ENCODE measurements at regions not wholly inside any gene's neighbourhood (a gene's known extent, or its start where the extent isn't known, plus 50 kb on each side); places are given as distances from the start of the nearest gene placed in this dataset.

DNA sequence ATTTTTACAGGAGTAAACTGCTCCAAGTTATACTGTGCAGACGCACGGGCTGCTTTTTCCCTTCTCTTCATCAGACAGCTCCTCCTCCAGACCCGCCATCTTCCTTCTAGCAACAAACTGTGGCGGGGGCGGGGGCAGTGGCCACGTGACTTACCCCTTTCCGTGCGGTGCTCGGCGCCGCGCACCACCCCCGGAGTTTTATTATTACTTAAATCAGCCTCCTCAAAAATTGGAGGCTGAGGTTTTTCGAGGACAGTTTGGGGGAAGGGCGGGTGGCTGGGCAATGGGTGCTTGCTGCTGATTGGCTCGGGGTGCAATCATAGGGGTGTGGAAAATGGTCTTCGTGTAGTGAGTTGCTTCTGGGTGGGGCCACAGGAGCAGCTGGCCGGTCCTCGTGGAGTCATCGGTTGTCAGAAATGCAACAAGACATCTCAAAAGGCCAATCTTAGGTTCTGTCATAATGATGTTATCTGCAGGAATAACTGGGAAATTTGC, 77.1 kb upstream of the MFGE8 start:
- peak overlapping the region; percentile 76 to 87; a peak in 5 of 6 replicates for H3K27ac ChIP-seq
- DNase-seq (ENCODE audit: low read depth in 1 of 2, low spot score in 1 of 2), result peak in 1 of 2 experiments; percentile 62
- CTCF ChIA-PET, result interaction anchor here (0.8 to 32.0 kb wide), 7 partner anchors 8 to 84 kb away, joined by 3 to 851 read pairs (median 9); partner anchors contain the start of genes HAPLN3 and MFGE8

GRCh38 chr15:88992216-88992615, 79.0 kb upstream of the MFGE8 start:
- ATAC-seq (no peak), FAIRE-seq (no peak), DNase-seq (ENCODE audit: low read depth in 1 of 2, low spot score in 1 of 2) (no peak)
- CTCF ChIA-PET, result interaction anchor here (1.1 to 32.0 kb wide), 5 partner anchors 10 to 180 kb away, joined by 3 to 851 read pairs (median 22); partner anchors contain the start of genes HAPLN3 and MFGE8
- Histone ChIP-seq H3K4me1 (peaks cover 61% of the 10 kb centered on the region), H3K9me3 (no peaks in the 10 kb centered on the region), H3K4me3 (no peak overlapping the region), H3K27ac (peak overlapping the region in 1 of 2 experiments; percentile 87; a peak in 3 of 6 replicates), H3K4me2 (no peak overlapping the region)
- TF ChIP-seq, protein P1, sequence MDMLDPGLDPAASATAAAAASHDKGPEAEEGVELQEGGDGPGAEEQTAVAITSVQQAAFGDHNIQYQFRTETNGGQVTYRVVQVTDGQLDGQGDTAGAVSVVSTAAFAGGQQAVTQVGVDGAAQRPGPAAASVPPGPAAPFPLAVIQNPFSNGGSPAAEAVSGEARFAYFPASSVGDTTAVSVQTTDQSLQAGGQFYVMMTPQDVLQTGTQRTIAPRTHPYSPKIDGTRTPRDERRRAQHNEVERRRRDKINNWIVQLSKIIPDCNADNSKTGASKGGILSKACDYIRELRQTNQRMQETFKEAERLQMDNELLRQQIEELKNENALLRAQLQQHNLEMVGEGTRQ (IDR thresholded peaks at IDR 0.05), result no peak
- TF ChIP-seq, protein P2, sequence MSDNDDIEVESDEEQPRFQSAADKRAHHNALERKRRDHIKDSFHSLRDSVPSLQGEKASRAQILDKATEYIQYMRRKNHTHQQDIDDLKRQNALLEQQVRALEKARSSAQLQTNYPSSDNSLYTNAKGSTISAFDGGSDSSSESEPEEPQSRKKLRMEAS (IDR thresholded peaks at IDR 0.05), result no peak
- TF ChIP-seq RFX5 (IDR thresholded peaks at IDR 0.05) (no peak), GATA3 (IDR thresholded peaks at IDR 0.05; ENCODE audit: borderline replicate concordance) (no peak), HDAC2 (IDR thresholded peaks at IDR 0.05) (no peak), HOXB13 (CRISPR knock-in tag; IDR thresholded peaks at IDR 0.05; ENCODE audit: low read depth) (no peak), FOXS1 (CRISPR knock-in tag; IDR thresholded peaks at IDR 0.05) (no peak), CBX2 (IDR thresholded peaks at IDR 0.05; ENCODE audit: borderline replicate concordance, low read depth) (no peak), RAD21 (conservative IDR thresholded peaks at IDR 0.05 in 1 of 2, IDR thresholded peaks at IDR 0.05 in 1 of 2) (no peak), ATOH8 (CRISPR knock-in tag; IDR thresholded peaks at IDR 0.05; ENCODE audit: low read depth) (no peak), RCOR1 (IDR thresholded peaks at IDR 0.05; ENCODE audit: low read depth, low read length) (no peak), REST (IDR thresholded peaks at IDR 0.05) (no peak), ZC3H11A (IDR thresholded peaks at IDR 0.05) (no peak)
- WGBS (ENCODE audit: missing lambda C conversion rate), result 85% methylated on average over 3 of the region's 3 CpGs
- POLR2A ChIA-PET, result interaction anchor here (0.5 to 1.2 kb wide), 2 partner anchors 9 to 10 kb away, joined by 3 read pairs; no protein-coding TSS in a partner anchor

More for the DNA sequence above, 77.1 kb upstream of the MFGE8 start:
- H3K4me3 ChIP-seq, result no peak overlapping the region; the same call in 2 of the 3 replicates
- H3K9me3 ChIP-seq, result no peaks in the 10 kb centered on the region
- no peak for FAIRE-seq
- 73% methylated on average over 20 of the region's 20 CpGs for WGBS (ENCODE audit: missing lambda C conversion rate)
- peaks cover 72% of the 10 kb centered on the region for H3K4me1 ChIP-seq
- peak in 1 of 2 experiments; percentile 66; a peak in 3 of 6 replicates for ATAC-seq
- peak overlapping the region; percentile 86 for H3K4me2 ChIP-seq
- TF ChIP-seq E2F6 (IDR thresholded peaks at IDR 0.05; ENCODE audit: borderline replicate concordance, low read depth) (0 out of 2 replicates have a peak, but pooled peaks have one; percentile 53), HOXB13 (CRISPR knock-in tag; IDR thresholded peaks at IDR 0.05; ENCODE audit: low read depth) (peak; percentile 16; the same call in 1 of the 2 replicates), CEBPB (IDR thresholded peaks at IDR 0.05) (no peak)
- TF ChIP-seq, protein P1 (IDR thresholded peaks at IDR 0.05), result peak; percentile 76
- POLR2A ChIA-PET, result interaction anchor here (1.5 kb wide), 2 partner anchors 77 to 86 kb away, joined by 5 read pairs; partner anchors contain the start of gene MFGE8
